Stomach (tissue), 8 donors: ENCODE measurements at regions not wholly inside any gene's neighbourhood (a gene's known extent, or its start where the extent isn't known, plus 50 kb on each side); places are given as distances from the start of the nearest gene placed in this dataset.

Experiments used
- DNase-seq, 2 donors: peaks; one replicate each; pipeline versions ENCODE4 v3.0.0 to v3.0.0-alpha.2; 2013 to 2019
- H3K27ac ChIP-seq, 5 donors: fragments of 200-600 bp in 4 of 5; sonication (generic) in 4 of 5; one replicate each; pipeline ENCODE4 v1.5.1; 2013 to 2019; ENCODE audit warnings: mild to moderate bottlenecking in 1 of 5, moderate library complexity in 1 of 5
- H3K27me3 ChIP-seq, 3 donors: fragments of 200-600 bp; sonication (generic); one replicate each; pipeline ENCODE4 v1.5.1; 2017 to 2019; ENCODE audit warnings: mixed run types in 1 of 3
- H3K36me3 ChIP-seq, 4 donors: fragments of 200-600 bp; sonication (generic); 1 replicate in 3 of 4; 2 replicates in 1 of 4; pipeline ENCODE4 v1.5.1; 2016 to 2019
- H3K4me1 ChIP-seq, 4 donors: fragments of 200-600 bp; sonication (generic); one replicate each; pipeline ENCODE4 v1.5.1; 2016 to 2019
- H3K4me3 ChIP-seq, 4 donors: fragments of 200-600 bp; sonication (generic) in 3 of 4; one replicate each; pipeline ENCODE4 v1.5.1; 2016 to 2019; ENCODE audit warnings: mild to moderate bottlenecking in 1 of 4
- H3K9me3 ChIP-seq, 4 donors: fragments of 200-600 bp; sonication (generic); one replicate each; pipeline ENCODE4 v1.5.1; 2016 to 2019
- EP300 ChIP-seq: sonication (generic); formaldehyde crosslinking; IDR thresholded peaks from one replicate; pipeline ENCODE4 v1.6.1; 2017; ENCODE audit warnings: antibody characterized with exemption
- POLR2A ChIP-seq, 4 donors: fragments of 450-650 bp; IDR thresholded peaks; one replicate each; pipeline ENCODE4 v1.6.1; 2016; ENCODE audit warnings: antibody characterized with exemption in 4 of 4, control low read depth in 2 of 4, mild to moderate bottlenecking in 1 of 4, moderate library complexity in 1 of 4
- POLR2AphosphoS5 ChIP-seq, 3 donors: sonication (generic); formaldehyde crosslinking; IDR thresholded peaks; one replicate each; pipeline ENCODE4 v1.6.1; 2016; ENCODE audit warnings: antibody characterized with exemption in 3 of 3
- WGBS, 5 donors: extraction: QIAGEN DNeasy Blood & Tissue Kit in 3 of 5; methylation state at CpG; one replicate each; pipeline versions ENCODE4 v1.1.5 to v1.1.7; 2013 to 2018; 5-methylcytosine and 5-hydroxymethylcytosine counted together
- intact Hi-C: fragments of 100-400 bp; cut with DNase I; formaldehyde crosslinking; loops from one replicate; pipeline ENCODE4 v1.15.1; 2023; ENCODE audit warnings: low total_unique reads
- TF ChIP-seq, protein P1 (sequence below), 7 experiments: fragments of 450-650 bp in 4 of 7; fragments of 200-600 bp in 3 of 7; sonication (generic) in 3 of 7; IDR thresholded peaks; one replicate each; pipeline ENCODE4 v1.5.1; 2016 to 2019; ENCODE audit warnings: antibody characterized with exemption in 7 of 7, control low read depth in 2 of 7, mild to moderate bottlenecking in 1 of 7
- donor health status: healthy with polysubstance abuse.
- donor health status: Bipolar disorder and iron deficiency.
- donor health status: healthy.

DNA sequence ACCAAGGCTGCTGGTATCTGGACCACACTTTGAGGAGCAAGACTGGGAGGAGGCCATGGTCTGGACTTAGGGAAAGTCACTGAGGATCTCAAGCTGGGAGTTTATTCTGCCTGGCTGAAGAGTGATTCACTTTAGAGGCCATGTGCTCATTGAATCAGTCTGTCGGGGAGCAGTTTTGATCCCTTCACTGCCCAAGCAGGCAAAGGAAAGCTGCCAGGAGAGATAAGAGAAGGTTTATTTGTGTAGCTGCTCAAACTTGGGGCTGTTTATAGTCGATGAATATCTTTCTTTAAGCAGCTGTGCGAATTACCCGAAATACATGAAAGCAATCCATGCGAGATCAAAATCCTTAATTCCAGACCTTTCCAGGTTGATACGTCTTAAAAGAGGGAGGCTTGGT lies 544.4 kb upstream of the EEF2KMT start:
- no peaks in the 10 kb centered on the region for H3K9me3 ChIP-seq
- no peak overlapping the region for H3K27ac ChIP-seq
- H3K4me3 ChIP-seq: no peak overlapping the region
- TF ChIP-seq EP300: no peak
- no peak for TF ChIP-seq POLR2AphosphoS5 (IDR thresholded peaks at IDR 0.05)
- TF ChIP-seq, protein P1, sequence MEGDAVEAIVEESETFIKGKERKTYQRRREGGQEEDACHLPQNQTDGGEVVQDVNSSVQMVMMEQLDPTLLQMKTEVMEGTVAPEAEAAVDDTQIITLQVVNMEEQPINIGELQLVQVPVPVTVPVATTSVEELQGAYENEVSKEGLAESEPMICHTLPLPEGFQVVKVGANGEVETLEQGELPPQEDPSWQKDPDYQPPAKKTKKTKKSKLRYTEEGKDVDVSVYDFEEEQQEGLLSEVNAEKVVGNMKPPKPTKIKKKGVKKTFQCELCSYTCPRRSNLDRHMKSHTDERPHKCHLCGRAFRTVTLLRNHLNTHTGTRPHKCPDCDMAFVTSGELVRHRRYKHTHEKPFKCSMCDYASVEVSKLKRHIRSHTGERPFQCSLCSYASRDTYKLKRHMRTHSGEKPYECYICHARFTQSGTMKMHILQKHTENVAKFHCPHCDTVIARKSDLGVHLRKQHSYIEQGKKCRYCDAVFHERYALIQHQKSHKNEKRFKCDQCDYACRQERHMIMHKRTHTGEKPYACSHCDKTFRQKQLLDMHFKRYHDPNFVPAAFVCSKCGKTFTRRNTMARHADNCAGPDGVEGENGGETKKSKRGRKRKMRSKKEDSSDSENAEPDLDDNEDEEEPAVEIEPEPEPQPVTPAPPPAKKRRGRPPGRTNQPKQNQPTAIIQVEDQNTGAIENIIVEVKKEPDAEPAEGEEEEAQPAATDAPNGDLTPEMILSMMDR (IDR thresholded peaks at IDR 0.05): no peak
- TF ChIP-seq POLR2A (IDR thresholded peaks at IDR 0.05): no peak
- H3K36me3 ChIP-seq: no peaks in the 10 kb centered on the region
- WGBS, 5 donors: 8 to 37% (median 15%) methylated on average over 6 of the region's 6 CpGs
- intact Hi-C loops: no loop called here
- H3K4me1 ChIP-seq: no peaks in the 10 kb centered on the region
- H3K27me3 ChIP-seq: no peaks in the 10 kb centered on the region
- DNase-seq: no peak

DNA sequence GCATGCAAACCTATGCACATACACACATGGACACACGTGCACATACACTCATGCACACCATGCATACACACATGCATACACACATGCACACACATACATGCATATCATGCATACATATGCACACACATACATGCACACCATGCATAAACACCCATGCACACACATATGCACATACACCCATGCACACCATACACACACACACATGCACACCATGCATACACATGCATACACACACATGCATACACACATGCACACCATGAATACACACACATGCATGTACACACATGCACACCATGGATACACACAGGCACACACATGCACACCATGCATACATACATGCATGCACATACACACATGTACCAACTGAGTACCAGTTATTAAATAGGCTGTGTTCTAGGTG lies 543.3 kb upstream of the EEF2KMT start:
- TF ChIP-seq, protein P1 (IDR thresholded peaks at IDR 0.05): no peak
- TF ChIP-seq POLR2A (IDR thresholded peaks at IDR 0.05) (no peak), EP300 (no peak), POLR2AphosphoS5 (IDR thresholded peaks at IDR 0.05) (no peak)
- Histone ChIP-seq H3K27ac (no peak overlapping the region), H3K36me3 (no peaks in the 10 kb centered on the region), H3K9me3 (no peaks in the 10 kb centered on the region), H3K27me3 (no peaks in the 10 kb centered on the region), H3K4me3 (no peak overlapping the region), H3K4me1 (no peaks in the 10 kb centered on the region)
- WGBS, 5 donors: 92 to 100% (median 100%) methylated on average over 1 of the region's 1 CpG
- intact Hi-C loops: no loop called here
- DNase-seq: no peak

DNA sequence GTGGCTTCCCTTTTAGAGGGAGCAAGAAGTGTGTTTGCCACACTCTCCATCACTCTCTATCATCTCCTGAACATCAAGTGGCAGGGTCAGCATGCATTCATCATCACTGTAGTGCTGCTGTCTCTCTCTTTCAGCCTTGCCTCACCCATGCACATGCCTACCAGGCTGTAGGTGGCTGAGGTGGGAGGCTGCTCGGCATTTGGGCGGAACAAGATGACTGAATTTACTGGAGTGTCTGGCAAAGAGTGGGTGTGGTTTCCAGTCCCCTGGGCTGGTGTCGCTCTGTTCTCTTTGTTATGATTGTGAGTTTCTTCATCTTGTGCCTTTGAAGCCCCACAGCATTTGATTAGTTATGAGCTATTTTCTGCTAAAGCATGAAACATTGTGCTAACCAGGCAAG lies 541.9 kb upstream of the EEF2KMT start:
- Histone ChIP-seq H3K27me3 (no peaks in the 10 kb centered on the region), H3K9me3 (no peaks in the 10 kb centered on the region), H3K36me3 (no peaks in the 10 kb centered on the region), H3K4me1 (no peaks in the 10 kb centered on the region), H3K27ac (no peak overlapping the region), H3K4me3 (no peak overlapping the region)
- WGBS, 5 donors: 46 to 70% (median 62%) methylated on average over 3 of the region's 3 CpGs
- DNase-seq: no peak
- intact Hi-C loops: no loop called here
- TF ChIP-seq EP300: no peak
- TF ChIP-seq, protein P1 (IDR thresholded peaks at IDR 0.05): no peak
- TF ChIP-seq POLR2A (IDR thresholded peaks at IDR 0.05): no peak
- no peak for TF ChIP-seq POLR2AphosphoS5 (IDR thresholded peaks at IDR 0.05)

DNA sequence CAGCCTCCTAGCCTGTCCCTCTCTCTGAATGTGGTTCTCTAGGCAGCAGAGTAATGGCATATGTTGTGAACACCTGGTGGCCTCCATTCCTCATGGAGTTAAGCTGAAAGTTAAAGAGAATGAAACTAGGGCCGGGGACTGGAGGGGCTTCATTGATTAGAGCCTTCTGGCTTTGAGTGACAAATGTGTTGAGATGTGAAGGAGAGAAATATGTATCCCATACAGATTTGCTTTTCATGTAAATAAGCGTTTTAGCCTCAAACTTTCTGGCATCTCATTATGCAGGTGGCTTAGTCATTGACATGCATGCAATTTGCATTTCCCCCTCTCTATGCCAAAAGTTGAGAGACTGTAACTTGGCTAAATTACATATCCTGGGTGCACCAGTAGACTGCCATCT lies 537.7 kb upstream of the EEF2KMT start:
- intact Hi-C loops: no loop called here
- Histone ChIP-seq H3K4me1 (no peaks in the 10 kb centered on the region), H3K9me3 (no peaks in the 10 kb centered on the region), H3K27ac (no peak overlapping the region), H3K4me3 (no peak overlapping the region), H3K36me3 (no peaks in the 10 kb centered on the region), H3K27me3 (no peaks in the 10 kb centered on the region)
- DNase-seq: no peak
- 64 to 75% (median 70%) methylated on average over 2 of the region's 2 CpGs for WGBS, 5 donors
- no peak for TF ChIP-seq EP300
- no peak for TF ChIP-seq POLR2A (IDR thresholded peaks at IDR 0.05)
- TF ChIP-seq POLR2AphosphoS5 (IDR thresholded peaks at IDR 0.05): no peak
- TF ChIP-seq, protein P1 (IDR thresholded peaks at IDR 0.05): no peak
